GM18951 (cell line): ENCODE measurements at regions not wholly inside any gene's neighbourhood (a gene's known extent, or its start where the extent isn't known, plus 50 kb on each side); places are given as distances from the start of the nearest gene placed in this dataset.

Experiments
- POLR2A ChIP-seq: IDR thresholded peaks from 4 replicates; pipeline ENCODE4 v1.6.1; 2011; ENCODE audit warnings: mild to moderate bottlenecking; ENCODE audit not compliant: insufficient read length, insufficient read depth; ENCODE audit errors: extremely low read depth
- in situ Hi-C: fragments of 300-500 bp; cut with MboI; formaldehyde crosslinking; loops from one replicate; pipeline ENCODE4 v1.12.0; 2022; ENCODE audit warnings: low sequenced_read_pairs, mixed read lengths, inconsistent platforms; ENCODE audit not compliant: unreplicated experiment

DNA sequence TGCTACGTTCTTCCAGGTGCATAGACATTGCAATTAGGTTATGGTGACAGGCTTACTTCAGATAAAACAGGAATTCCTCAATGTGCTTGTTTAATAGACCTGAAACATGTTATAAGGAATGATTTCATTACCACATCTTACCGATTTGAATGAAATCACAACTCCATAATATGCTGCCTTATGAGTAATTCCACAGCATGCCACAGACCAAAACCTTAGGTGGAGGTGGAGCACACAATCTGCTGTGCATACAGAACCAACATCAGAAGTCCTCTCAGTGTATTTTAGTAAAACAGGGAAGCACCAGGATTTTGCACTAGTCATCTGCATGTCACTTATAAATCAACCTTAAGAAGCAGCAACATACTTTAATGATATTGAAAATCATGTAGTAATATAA, 148.9 kb upstream of the TSHZ2 start:
- in situ Hi-C loops = no loop called here
- no peak for TF ChIP-seq POLR2A

DNA sequence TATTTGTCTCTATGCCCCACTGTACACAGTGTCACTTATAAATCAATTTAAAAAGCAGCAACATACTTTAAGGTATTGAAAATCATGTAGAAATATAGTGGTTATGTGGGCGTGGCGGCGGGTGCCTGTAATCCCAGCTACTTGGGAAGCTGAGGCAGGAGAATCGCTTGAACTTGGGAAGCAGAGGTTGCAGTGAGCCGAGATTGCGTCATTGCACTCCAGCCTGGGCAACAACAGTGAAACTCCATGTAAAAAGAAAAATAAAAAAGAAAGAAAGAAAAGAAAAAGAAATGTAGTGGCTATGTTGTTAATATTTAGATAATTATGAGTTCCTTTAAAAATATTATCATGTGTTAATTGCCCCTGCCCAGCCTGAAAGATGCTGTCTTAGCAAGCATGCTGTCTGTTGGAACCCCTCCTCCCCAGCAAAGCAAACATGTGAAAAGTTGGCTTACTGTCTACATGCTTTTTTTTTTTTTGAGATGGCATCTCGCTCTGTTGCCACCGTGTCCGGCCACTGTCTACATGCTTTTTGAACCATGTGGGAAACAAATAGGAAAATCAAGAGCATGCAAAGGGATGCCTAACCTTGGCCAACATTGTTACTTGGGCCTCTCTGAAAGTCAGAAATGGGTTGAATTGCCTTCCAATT, 151.4 kb upstream of the TSHZ2 start:
- no peak for TF ChIP-seq POLR2A
- in situ Hi-C loops = no loop called here

DNA sequence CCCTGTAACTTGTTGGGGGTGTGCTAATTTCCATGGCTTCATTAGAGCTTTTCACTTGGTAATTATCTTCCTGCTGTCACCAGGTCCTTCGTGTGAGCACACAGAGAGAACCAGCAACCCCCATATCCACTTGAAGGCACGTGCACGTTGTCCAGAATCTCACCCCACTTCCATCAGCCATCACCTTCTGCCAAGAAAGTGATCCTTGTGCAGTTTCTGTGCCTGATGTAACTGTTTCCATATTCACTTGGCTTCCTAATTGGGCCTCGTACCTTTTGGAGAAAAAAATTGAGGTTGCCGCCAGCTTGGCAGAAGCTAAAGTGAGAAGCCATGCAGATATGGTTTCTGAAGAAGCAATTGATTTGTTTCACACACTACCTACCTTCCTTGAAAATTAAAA, 153.7 kb upstream of the TSHZ2 start:
- no peak for TF ChIP-seq POLR2A
- in situ Hi-C loops = no loop called here

DNA sequence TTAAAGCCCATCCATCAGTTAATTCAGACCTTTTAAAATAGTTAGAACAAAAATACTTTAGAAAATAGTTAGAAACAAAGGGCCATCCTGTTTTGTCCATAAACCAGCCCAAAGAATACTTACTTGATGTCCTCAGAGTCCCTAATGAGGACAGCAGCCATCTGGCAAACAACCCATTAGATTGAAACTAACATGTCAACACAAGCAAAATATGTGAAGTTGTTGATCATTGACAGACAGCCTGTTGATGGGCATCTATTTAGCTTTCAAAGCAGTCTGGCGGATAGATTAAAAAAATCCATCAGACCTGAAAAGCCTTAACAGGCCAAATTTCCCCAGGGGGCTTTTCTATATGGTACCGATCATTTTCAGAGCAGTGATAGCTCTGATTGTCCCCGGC, 154.2 kb upstream of the TSHZ2 start:
- in situ Hi-C loops = no loop called here
- TF ChIP-seq POLR2A = no peak

DNA sequence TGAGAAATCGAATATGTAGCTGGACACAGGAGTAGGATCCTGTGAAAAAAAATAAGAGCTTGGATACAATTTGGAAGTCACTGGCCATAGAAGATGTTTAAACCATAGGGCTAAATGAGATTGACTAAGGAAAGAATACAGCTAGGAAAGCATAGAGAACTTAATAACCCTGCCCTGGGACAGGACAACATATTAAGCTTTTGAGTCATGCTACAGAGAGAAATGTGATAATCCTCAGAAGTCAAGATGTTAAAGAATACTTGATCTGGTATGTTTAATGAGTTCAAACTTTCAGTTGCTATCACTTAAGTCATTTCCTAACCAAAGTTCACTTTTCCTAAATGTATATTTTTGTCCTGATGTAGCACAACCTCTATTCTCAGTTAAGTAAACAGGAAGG, 154.6 kb upstream of the TSHZ2 start:
- in situ Hi-C loops = no loop called here
- no peak for TF ChIP-seq POLR2A

DNA sequence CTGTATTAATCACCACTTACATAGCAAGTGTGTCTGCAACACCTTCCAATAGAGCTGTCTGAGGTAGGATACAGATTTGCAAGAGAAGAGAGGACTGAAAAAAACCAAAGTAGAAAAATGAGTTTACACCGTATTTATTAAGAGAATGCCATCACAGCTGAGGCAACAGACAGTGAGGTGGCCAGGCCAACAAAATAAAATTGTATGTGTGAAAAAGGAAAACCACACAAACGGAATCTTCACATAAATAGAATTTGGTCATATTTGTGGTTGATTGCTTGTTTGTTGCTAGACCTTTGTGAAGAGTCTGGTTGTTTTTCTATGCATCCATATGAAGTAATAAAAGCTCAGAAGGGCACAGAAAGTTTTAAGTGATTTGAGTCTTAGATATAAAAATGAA, 157.8 kb upstream of the TSHZ2 start:
- in situ Hi-C loops = no loop called here

DNA sequence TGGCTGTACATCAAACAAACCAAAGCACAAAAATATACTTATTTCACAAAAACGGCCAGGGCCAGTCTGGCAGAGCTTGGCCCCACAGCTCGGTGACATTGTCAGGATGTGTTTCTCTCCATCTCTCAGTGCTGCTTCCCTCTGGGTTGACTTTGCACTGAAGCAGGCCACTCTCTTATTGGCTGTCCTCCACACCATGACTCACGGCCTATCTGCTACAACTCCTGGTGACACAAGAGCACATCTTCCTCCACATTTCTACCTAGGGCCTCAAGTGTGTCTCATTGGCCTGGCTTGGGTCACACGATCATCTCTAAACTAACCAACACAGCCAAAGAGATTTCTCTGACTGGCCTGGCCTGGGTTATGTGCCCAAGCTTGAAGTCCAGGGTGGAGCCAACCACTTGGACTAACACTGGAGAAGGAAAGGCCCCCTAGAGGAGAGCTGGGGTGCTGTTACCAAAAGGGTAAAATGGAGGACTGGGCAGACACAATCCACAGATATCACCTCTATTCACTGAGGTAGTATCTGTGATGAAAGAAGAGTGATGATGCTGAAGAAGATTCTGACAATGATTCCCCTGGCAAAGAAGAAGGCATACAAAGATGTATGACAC, 159.8 kb upstream of the TSHZ2 start:
- no peak for TF ChIP-seq POLR2A
- in situ Hi-C loops = no loop called here

More for the DNA sequence above, 157.8 kb upstream of the TSHZ2 start:
- no peak for TF ChIP-seq POLR2A

- TF ChIP-seq POLR2A = no peak
- in situ Hi-C loops = no loop called here
Measured at GRCh38 chr20:52809003-52809402, 163.2 kb upstream of the TSHZ2 start.

- in situ Hi-C loops = no loop called here
- TF ChIP-seq POLR2A = no peak
Measured at GRCh38 chr20:52806918-52807317, 165.2 kb upstream of the TSHZ2 start.

DNA sequence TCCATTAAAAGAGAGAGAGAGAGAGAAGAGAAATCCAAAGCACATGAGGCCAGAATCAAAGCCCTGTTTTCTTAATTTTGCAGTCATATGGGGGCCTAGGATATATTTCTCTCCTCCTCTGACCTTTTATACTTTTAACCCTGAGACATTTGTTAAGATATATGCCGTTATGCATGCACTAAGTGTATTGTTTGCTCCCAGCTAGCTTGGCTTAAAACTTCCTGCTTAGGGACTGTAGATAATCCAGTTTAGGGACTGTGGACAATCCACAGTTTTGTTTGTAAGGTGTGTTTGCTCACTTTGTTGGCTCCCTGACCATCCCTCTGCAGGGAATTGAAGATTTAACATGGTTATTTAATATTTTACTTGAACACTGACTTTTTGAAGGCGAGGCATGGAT, 166.3 kb upstream of the TSHZ2 start:
- TF ChIP-seq POLR2A = no peak

GRCh38 chr20:52805296-52805571, 166.9 kb upstream of the TSHZ2 start:
- in situ Hi-C loops = no loop called here
- TF ChIP-seq POLR2A = no peak

More for the DNA sequence above, 166.3 kb upstream of the TSHZ2 start:
- in situ Hi-C loops = no loop called here

DNA sequence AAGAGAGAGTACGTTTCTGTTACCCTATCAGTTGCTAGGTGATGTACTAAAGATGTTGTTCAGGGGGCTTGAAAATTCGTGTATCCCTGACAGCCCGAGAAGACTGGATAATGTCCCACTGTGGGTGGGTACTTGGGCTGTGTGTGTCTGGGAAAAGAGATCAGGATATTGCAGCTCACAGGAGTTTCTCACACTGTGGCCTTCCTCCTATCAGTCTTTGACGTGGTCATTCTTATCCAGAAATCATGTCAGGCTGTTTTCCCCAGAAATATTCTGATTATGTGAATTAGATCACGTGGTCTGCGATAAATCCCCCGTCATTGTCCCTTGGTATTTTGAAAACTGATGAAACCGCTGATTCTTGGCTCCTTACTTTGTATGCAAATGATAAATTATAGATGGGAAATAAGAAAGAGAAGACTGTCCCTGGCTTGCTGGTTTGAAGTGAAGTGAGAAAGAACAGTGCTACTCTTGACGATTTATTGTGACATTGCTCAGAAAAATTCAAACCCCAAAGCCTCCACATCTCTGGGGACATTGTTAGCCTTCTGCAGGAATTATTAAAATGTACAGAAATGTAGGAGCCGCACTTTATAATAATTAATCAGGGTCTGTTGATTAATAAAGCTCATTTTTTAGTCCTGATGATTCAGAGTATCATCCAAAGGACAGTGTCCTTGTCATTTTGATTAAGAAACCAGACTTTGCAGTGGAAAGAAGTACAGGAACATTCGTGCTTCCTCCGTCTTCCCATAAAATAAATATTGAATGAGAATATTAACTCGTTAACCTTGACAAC, 167.5 kb upstream of the TSHZ2 start:
- no peak for TF ChIP-seq POLR2A
- in situ Hi-C loops = no loop called here

GRCh38 chr20:52801628-52802006, 170.5 kb upstream of the TSHZ2 start:
- no peak for TF ChIP-seq POLR2A
- in situ Hi-C loops = no loop called here
